Caco-2 (cell line): ENCODE measurements at regions not wholly inside any gene's neighbourhood (a gene's known extent, or its start where the extent isn't known, plus 50 kb on each side); places are given as distances from the start of the nearest gene placed in this dataset.

Source experiments
- BruUV-seq: library from RNA; stranded (reverse); fragments of 400-500 nt; replicated peaks from 2 replicates; lab custom pipeline; 2021; lab: Mats Ljungman, UMichigan
- CTCF ChIA-PET: fragments of 300-600 bp; sonication (Branson Sonifier 250); formaldehyde crosslinking; loops from one replicate; lab custom pipeline; 2022; ENCODE audit warnings: antibody characterized with exemption; lab: Charles Lee
- POLR2A ChIA-PET: fragments of 300-600 bp; sonication (Branson Sonifier 250); formaldehyde crosslinking; loops from one replicate; lab custom pipeline; 2022; ENCODE audit warnings: antibody characterized with exemption; lab: Charles Lee
- DNase-seq, 2 experiments: peaks; one replicate each; pipeline versions ENCODE4 v3.0.0 to v3.0.0-alpha.2; 2020 to 2022
- H3K27me3 ChIP-seq: replicated peaks from 2 replicates; pipeline ENCODE4 v1.6.0; 2011; ENCODE audit warnings: low read length; ENCODE audit not compliant: control insufficient read depth, insufficient read depth
- H3K36me3 ChIP-seq: 2 replicates; pipeline ENCODE4 v1.5.1; 2011; ENCODE audit warnings: low read length; ENCODE audit not compliant: control insufficient read depth, insufficient read depth
- H3K4me1 ChIP-seq: fragments of 250-450 bp; sonication (Bioruptor Pico); 2 replicates; pipeline ENCODE4 v1.5.1; 2020; ENCODE audit warnings: mild to moderate bottlenecking
- H3K4me3 ChIP-seq: 2 replicates; pipeline ENCODE4 v1.5.1; 2011; ENCODE audit warnings: low read depth, mild to moderate bottlenecking, control low read depth, low read length
- H3K9me3 ChIP-seq: fragments of 250-450 bp; sonication (Bioruptor Pico); 2 replicates; pipeline ENCODE4 v1.5.1; 2020; ENCODE audit warnings: mild to moderate bottlenecking, moderate library complexity
- H3K27ac Mint-ChIP-seq: one replicate; pipeline ENCODE4 v1.8.0; 2022; ENCODE audit warnings: mixed read lengths; ENCODE audit not compliant: unreplicated experiment
- H3K27me3 Mint-ChIP-seq: one replicate; pipeline ENCODE4 v1.8.0; 2022; ENCODE audit warnings: mixed read lengths; ENCODE audit not compliant: insufficient read depth, unreplicated experiment
- H3K36me3 Mint-ChIP-seq: one replicate; pipeline ENCODE4 v1.8.0; 2022; ENCODE audit warnings: mild to moderate bottlenecking, mixed read lengths; ENCODE audit not compliant: insufficient read depth, unreplicated experiment
- H3K4me1 Mint-ChIP-seq: one replicate; pipeline ENCODE4 v1.8.0; 2022; ENCODE audit warnings: low read depth, mixed read lengths; ENCODE audit not compliant: unreplicated experiment
- H3K4me3 Mint-ChIP-seq: one replicate; pipeline ENCODE4 v1.8.0; 2022; ENCODE audit warnings: mild to moderate bottlenecking, moderate library complexity, mixed read lengths; ENCODE audit not compliant: unreplicated experiment
- H3K9me3 Mint-ChIP-seq: one replicate; pipeline ENCODE4 v1.8.0; 2022; ENCODE audit warnings: mixed read lengths; ENCODE audit not compliant: unreplicated experiment
- intact Hi-C: fragments of 100-400 bp; cut with micrococcal nuclease; formaldehyde crosslinking; loops from one replicate; pipeline ENCODE4 v1.10.0; 2022; ENCODE audit not compliant: unreplicated experiment
- TF ChIP-seq, protein P1 (sequence below), 2 experiments: fragments of 200-600 bp in 1 of 2; IDR thresholded peaks; 1 replicate in 1 of 2; 2 replicates in 1 of 2; pipeline versions ENCODE4 v1.5.1 to v1.8.0; 2011 to 2022; ENCODE audit warnings: antibody characterized with exemption in 1 of 2, control low read depth in 1 of 2, inconsistent platforms in 1 of 2, low read depth in 1 of 2, low read length in 1 of 2, mild to moderate bottlenecking in 1 of 2, moderate library complexity in 1 of 2; ENCODE audit not compliant: insufficient read depth in 1 of 2, severe bottlenecking in 1 of 2, unreplicated experiment in 1 of 2

DNA sequence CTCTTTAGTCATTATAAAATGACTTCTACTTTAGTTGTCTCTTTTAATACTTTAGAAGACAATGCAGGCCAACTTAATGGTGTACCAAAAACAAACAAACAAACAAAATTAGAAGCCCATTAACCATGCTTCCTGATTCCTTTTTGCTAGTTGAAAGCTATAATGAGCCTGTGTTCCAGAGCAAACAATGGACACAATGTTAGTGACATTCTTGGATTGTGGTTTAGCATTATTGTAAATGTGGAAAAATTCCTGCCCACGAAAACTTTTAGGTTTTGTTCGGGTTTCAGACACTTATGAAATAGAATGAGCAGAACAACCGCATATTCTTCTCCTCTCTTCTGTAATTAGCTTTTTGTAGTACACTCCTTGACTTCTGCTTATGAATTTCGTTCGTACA lies 1682.7 kb upstream of the PCDH7 start:
- no peak overlapping the region for H3K4me3 ChIP-seq
- ChIA-PET POLR2A (no interaction called here), CTCF (no interaction called here)
- H3K4me1 ChIP-seq: no peaks in the 10 kb centered on the region
- no TSS peak for BruUV-seq
- intact Hi-C loops: no loop called here
- Mint-ChIP-seq H3K27me3 (no peaks in the 10 kb centered on the region), H3K4me1 (no peaks in the 10 kb centered on the region), H3K4me3 (no peak overlapping the region), H3K9me3 (no peaks in the 10 kb centered on the region), H3K27ac (no peak overlapping the region), H3K36me3 (no peaks in the 10 kb centered on the region)
- no peak for DNase-seq
- TF ChIP-seq, protein P1, sequence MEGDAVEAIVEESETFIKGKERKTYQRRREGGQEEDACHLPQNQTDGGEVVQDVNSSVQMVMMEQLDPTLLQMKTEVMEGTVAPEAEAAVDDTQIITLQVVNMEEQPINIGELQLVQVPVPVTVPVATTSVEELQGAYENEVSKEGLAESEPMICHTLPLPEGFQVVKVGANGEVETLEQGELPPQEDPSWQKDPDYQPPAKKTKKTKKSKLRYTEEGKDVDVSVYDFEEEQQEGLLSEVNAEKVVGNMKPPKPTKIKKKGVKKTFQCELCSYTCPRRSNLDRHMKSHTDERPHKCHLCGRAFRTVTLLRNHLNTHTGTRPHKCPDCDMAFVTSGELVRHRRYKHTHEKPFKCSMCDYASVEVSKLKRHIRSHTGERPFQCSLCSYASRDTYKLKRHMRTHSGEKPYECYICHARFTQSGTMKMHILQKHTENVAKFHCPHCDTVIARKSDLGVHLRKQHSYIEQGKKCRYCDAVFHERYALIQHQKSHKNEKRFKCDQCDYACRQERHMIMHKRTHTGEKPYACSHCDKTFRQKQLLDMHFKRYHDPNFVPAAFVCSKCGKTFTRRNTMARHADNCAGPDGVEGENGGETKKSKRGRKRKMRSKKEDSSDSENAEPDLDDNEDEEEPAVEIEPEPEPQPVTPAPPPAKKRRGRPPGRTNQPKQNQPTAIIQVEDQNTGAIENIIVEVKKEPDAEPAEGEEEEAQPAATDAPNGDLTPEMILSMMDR (IDR thresholded peaks at IDR 0.05; ENCODE audit: insufficient read depth in 1 of 2, low read depth in 1 of 2, low read length in 1 of 2, severe bottlenecking in 1 of 2, unreplicated experiment in 1 of 2): no peak
- no peaks in the 10 kb centered on the region for H3K27me3 ChIP-seq
- H3K9me3 ChIP-seq: no peaks in the 10 kb centered on the region
- H3K36me3 ChIP-seq: no peaks in the 10 kb centered on the region

DNA sequence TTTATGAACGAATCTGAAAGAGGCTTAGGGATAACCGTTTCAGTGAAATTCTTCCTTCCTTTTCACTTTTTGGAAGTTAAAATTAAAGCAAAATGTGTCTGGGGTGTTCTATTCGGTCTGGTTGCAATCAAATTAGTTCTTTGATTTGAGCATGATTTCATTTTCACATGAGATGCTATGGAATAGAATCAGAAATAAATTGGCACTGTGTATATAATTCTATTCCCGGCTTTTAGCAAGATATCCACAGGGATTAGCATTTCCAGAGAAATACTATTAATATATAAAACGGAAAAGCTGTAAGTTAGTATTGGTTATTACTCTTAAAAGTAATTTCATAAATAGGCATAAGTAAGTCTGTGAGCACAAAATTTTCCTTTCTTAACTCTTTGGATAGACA lies 1676.8 kb upstream of the PCDH7 start:
- Histone ChIP-seq H3K27me3 (no peaks in the 10 kb centered on the region), H3K4me1 (no peaks in the 10 kb centered on the region), H3K9me3 (no peaks in the 10 kb centered on the region), H3K36me3 (no peaks in the 10 kb centered on the region), H3K4me3 (no peak overlapping the region)
- no peak overlapping the region for H3K4me3 Mint-ChIP-seq
- no peaks in the 10 kb centered on the region for H3K9me3 Mint-ChIP-seq
- DNase-seq: no peak
- no peaks in the 10 kb centered on the region for H3K27me3 Mint-ChIP-seq
- intact Hi-C loops: no loop called here
- ChIA-PET CTCF (no interaction called here), POLR2A (no interaction called here)
- H3K27ac Mint-ChIP-seq: no peak overlapping the region
- TF ChIP-seq, protein P1 (IDR thresholded peaks at IDR 0.05; ENCODE audit: insufficient read depth in 1 of 2, low read depth in 1 of 2, low read length in 1 of 2, severe bottlenecking in 1 of 2, unreplicated experiment in 1 of 2): no peak
- BruUV-seq: no TSS peak
- H3K4me1 Mint-ChIP-seq: no peaks in the 10 kb centered on the region
- H3K36me3 Mint-ChIP-seq: no peaks in the 10 kb centered on the region

DNA sequence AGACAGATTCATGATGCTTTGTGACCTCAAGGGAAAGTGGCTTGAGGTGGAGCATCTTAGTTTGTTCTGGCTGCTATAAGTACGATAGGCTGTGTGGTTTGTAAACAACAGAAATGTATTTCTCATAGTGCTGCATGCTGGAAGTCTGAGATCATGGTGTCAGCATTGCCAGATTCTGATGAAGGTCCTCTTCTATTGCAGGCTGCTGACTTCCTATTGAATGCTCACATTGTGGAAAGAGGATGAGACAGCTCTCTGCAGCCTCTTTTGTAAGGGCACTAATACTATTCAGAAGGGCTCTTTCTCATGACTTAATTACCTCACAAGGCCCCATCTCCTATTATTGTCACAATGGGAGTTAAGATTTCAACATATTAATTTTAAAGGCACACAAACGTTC lies 1674.0 kb upstream of the PCDH7 start:
- CTCF ChIA-PET: no interaction called here

More for the DNA sequence above, 1674.0 kb upstream of the PCDH7 start:
- H3K27ac Mint-ChIP-seq: no peak overlapping the region
- H3K27me3 Mint-ChIP-seq: no peaks in the 10 kb centered on the region
- H3K4me3 ChIP-seq: no peak overlapping the region
- BruUV-seq: no TSS peak
- no peaks in the 10 kb centered on the region for H3K4me1 ChIP-seq
- H3K27me3 ChIP-seq: no peaks in the 10 kb centered on the region
- H3K36me3 ChIP-seq: no peaks in the 10 kb centered on the region
- TF ChIP-seq, protein P1 (IDR thresholded peaks at IDR 0.05; ENCODE audit: insufficient read depth in 1 of 2, low read depth in 1 of 2, low read length in 1 of 2, severe bottlenecking in 1 of 2, unreplicated experiment in 1 of 2): no peak
- H3K4me1 Mint-ChIP-seq: no peaks in the 10 kb centered on the region
- intact Hi-C loops: no loop called here
- no peaks in the 10 kb centered on the region for H3K9me3 ChIP-seq
- no peaks in the 10 kb centered on the region for H3K9me3 Mint-ChIP-seq
- no peak for DNase-seq
- POLR2A ChIA-PET: no interaction called here
- H3K4me3 Mint-ChIP-seq: no peak overlapping the region
- no peaks in the 10 kb centered on the region for H3K36me3 Mint-ChIP-seq
